SKM-1 treated with dmso at 0.1 percent for 144 hours (cell line): ENCODE measurements at regions not wholly inside any gene's neighbourhood (a gene's known extent, or its start where the extent isn't known, plus 50 kb on each side); places are given as distances from the start of the nearest gene placed in this dataset.

Experiments
- DNase-seq: peaks from one replicate; lab custom pipeline; 2025; ENCODE audit not compliant: unreplicated experiment; lab: John Stamatoyannopoulos, UW

DNA sequence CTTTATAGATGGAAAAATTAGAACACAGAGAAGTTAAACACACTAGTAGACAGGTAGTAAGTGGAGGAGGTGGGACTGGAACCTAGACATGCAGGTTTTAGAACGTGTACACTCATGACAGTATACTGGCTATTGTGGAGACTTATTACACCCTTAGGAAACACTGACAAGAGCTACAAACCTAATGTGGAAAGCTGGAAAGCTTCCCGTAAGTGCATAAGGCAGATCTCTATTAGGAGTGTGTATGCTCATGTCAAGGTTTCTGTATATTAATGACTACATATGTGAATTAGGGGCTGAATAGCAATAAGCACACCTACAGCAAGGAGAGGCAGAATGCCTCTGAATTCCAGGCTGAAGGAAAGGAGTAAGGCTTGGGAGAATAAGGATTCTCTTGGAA lies 82.6 kb upstream of the SLC24A5 start:
- DNase-seq = no peak

GRCh38 chr15:48040166-48040817 lies 80.5 kb upstream of the SLC24A5 start:
- DNase-seq = no peak

DNA sequence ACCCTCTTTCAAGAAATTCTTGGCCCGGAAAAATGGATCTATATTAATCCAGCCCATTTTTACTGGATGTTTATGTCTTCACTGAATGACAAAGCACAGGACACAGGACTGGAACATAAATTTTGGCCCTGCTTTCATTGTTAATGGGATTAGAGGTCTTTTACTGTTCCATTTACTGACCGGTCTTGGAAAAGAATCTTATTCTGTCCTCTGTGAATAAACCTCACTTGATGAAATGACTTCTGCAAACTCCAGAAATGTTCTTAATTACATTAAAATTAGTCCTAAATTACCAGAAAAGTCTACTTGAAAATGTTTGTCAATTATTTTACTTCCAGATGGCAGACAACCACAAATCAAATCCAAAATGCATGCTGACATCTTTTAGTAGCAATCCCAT lies 79.3 kb upstream of the SLC24A5 start:
- DNase-seq = no peak

DNA sequence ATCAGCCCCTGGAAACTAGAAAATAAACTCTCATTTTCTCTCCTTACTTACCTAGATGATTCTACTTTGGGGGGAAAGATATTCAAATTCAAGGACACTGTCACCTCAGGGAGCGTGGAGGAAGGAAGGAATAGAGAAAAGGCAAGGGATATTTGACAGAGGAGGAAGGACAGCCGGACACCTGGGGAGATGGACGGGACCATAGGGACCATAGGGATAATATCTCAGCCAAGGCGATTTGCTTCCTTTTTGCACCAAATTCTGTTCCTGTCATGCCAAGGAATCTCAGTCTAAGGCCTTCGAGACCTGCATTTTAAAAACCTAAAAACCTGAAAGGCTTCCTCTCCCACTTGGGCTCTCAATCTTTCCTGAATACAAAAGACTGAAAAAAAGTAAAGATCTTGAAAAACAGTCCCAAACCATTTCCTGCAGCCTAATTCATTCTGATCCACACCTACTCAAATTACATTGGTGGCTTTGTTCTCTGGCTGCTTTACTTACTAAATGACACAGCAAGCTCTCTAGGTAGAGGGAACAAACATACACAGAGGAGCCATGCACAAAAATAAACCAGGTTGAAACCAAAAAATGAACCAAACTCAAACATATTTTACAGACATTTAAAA lies 73.9 kb upstream of the SLC24A5 start:
- DNase-seq = no peak

- no peak for DNase-seq
Observed at GRCh38 chr15:48049736-48050135, 71.1 kb upstream of the SLC24A5 start.

- DNase-seq = no peak
Observed at GRCh38 chr15:48052946-48053345, 67.8 kb upstream of the SLC24A5 start.

DNA sequence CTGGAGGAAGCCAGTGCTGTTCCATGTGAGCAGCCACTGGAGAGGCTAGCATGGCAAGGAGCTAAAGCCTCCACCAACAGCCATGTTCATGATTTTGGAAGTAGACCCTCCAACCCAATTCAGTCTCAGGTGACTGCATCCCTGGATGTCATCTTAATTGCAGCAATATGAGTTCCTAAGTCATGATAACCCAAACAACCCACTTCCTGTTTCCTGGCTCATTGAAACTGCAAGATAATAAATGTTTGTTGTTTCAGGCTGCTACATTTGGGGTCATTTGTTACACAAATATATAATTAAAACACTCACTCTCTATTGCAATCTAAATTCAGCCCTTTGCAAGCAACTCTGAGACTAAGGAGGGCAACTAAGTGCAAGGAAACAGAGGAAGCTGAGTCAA lies 62.4 kb upstream of the SLC24A5 start:
- no peak for DNase-seq

- DNase-seq = no peak
Observed at GRCh38 chr15:48059791-48060190, 61.0 kb upstream of the SLC24A5 start.

- no peak for DNase-seq
Observed at GRCh38 chr15:48060396-48060795, 60.4 kb upstream of the SLC24A5 start.

DNA sequence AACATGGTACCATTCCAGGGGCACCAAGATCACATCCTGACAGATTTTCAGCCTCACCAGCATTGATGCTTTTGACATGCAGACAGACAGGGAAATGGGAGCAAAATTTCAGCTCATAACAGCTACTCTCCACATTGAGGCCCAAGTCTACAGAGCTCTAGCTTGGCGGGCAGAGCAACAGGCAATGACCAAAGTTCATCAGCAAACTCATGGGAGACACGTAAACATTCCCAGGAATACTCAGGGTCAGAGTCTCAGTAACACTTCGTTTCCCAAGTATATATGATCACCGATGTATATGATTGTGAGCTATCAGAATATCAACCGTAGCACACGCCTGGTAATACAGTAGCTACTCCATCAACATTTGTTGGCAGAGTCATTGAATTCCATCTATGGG lies 59.2 kb upstream of the SLC24A5 start:
- no peak for DNase-seq

GRCh38 chr15:48062148-48062872 lies 58.5 kb upstream of the SLC24A5 start:
- no peak for DNase-seq

DNA sequence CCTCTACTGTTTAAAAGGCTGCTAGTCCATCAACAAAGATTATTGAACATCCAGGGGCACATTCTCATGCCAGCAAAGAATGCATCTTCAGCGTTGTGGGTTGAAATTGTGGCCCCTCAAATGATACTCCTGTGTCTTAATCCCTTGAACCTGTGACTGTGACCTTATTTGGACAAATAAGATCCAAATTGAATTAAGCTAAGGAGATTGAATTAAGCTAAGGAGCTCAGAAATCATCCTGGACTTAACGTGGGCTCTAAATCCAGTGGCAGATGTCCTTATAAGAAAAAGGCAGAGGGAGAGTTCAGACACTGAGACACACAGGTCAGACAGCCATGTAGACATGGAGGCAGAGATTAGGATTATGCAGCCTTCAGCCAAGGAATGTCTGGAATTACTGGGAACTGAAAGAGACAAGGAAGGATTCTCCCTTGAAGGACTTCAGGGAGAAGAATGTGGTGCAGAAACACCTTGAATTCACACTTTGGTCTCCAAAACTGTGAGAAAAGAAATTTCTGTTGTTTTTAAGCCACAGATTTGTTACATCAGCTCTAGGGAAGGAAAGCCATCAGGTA lies 57.3 kb upstream of the SLC24A5 start:
- DNase-seq = no peak

DNA sequence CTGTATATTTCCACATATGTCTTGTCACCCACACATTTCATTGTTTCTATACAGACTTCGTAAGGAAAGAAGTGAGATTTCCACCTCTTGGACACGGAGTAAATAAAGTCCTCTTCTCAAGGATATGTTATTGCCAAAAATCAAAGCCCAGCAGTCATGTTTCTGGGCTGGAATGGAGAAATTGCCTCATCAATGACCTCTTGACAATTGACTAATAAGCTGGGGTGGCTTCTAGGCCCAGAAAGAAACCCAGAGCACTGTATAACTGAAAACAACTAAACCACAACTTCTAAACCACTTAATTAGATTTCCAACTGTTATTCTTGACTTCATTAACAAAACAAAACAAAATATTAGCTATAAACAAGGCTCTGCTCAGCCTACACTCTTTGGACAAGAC lies 56.4 kb upstream of the SLC24A5 start:
- no peak for DNase-seq

GRCh38 chr15:48066456-48066855 lies 54.3 kb upstream of the SLC24A5 start:
- no peak for DNase-seq
